CD14-positive monocyte (primary cell): ENCODE measurements at regions not wholly inside any gene's neighbourhood (a gene's known extent, or its start where the extent isn't known, plus 50 kb on each side); places are given as distances from the start of the nearest gene placed in this dataset.

ENCODE experiments used
- DNase-seq, 3 donors: peaks; one replicate each; pipeline ENCODE4 v3.0.0-alpha.2; 2011 to 2022
- H2AFZ ChIP-seq: 2 replicates; pipeline ENCODE4 v1.6.0; 2012; ENCODE audit warnings: mild to moderate bottlenecking, low read depth, low read length, inconsistent platforms; ENCODE audit not compliant: insufficient read depth, poor library complexity, severe bottlenecking
- H3K27ac ChIP-seq, 2 donors: 1 replicate in 1 of 2; 2 replicates in 1 of 2; pipeline ENCODE4 v1.5.1; 2012 to 2013; ENCODE audit warnings: low read length in 2 of 2, control low read depth in 1 of 2, inconsistent platforms in 1 of 2, low read depth in 1 of 2, mild to moderate bottlenecking in 1 of 2
- H3K27me3 ChIP-seq, 2 donors: one replicate each; pipeline versions ENCODE4 v1.6.0 to v1.6.1; 2011 to 2013; ENCODE audit warnings: low read length in 2 of 2; ENCODE audit not compliant: control insufficient read depth in 2 of 2, insufficient read depth in 2 of 2
- H3K36me3 ChIP-seq, 2 donors: replicated peaks in 1 of 2; 1 replicate in 1 of 2; 2 replicates in 1 of 2; pipeline versions ENCODE4 v1.5.1 to v1.6.1; 2012 to 2013; ENCODE audit warnings: low read length in 2 of 2, control low read depth in 1 of 2, inconsistent platforms in 1 of 2, mild to moderate bottlenecking in 1 of 2; ENCODE audit not compliant: insufficient read depth in 2 of 2, control insufficient read depth in 1 of 2
- H3K4me1 ChIP-seq, 2 donors: 1 replicate in 1 of 2; 2 replicates in 1 of 2; pipeline versions ENCODE4 v1.5.1 to v1.6.1; 2012 to 2013; ENCODE audit warnings: low read length in 2 of 2, control low read depth in 1 of 2, inconsistent platforms in 1 of 2, mild to moderate bottlenecking in 1 of 2, moderate library complexity in 1 of 2; ENCODE audit not compliant: insufficient read depth in 2 of 2, control insufficient read depth in 1 of 2
- H3K4me2 ChIP-seq: replicated peaks from 2 replicates; pipeline ENCODE3; 2012; ENCODE audit warnings: low read length, moderate library complexity, mild to moderate bottlenecking; ENCODE audit not compliant: poor library complexity, severe bottlenecking; ENCODE audit errors: extremely low read depth
- H3K4me3 ChIP-seq, 3 experiments: fragments of 200-600 bp in 1 of 3; sonication (generic) in 1 of 3; replicated peaks in 1 of 3; 1 replicate in 2 of 3; 2 replicates in 1 of 3; pipeline ENCODE4 v1.5.1; 2011 to 2013; ENCODE audit warnings: low read length in 3 of 3, mild to moderate bottlenecking in 3 of 3, control low read depth in 2 of 3, low read depth in 2 of 3, inconsistent platforms in 1 of 3, moderate library complexity in 1 of 3
- H3K79me2 ChIP-seq: 2 replicates; pipeline ENCODE4 v1.6.0; 2012; ENCODE audit warnings: mild to moderate bottlenecking, control low read depth, inconsistent platforms, low read length, moderate library complexity; ENCODE audit not compliant: insufficient read depth
- H3K9ac ChIP-seq: 2 replicates; pipeline ENCODE4 v1.6.0; 2017; ENCODE audit warnings: low read length, mild to moderate bottlenecking; ENCODE audit not compliant: insufficient read depth, poor library complexity, severe bottlenecking
- H3K9me3 ChIP-seq, 2 donors: replicated peaks in 1 of 2; 1 replicate in 1 of 2; 2 replicates in 1 of 2; pipeline versions ENCODE4 v1.5.1 to v1.6.1; 2012 to 2013; ENCODE audit warnings: low read length in 2 of 2, control low read depth in 1 of 2; ENCODE audit not compliant: control insufficient read depth in 1 of 2, insufficient read depth in 1 of 2
- H4K20me1 ChIP-seq: 2 replicates; pipeline ENCODE4 v1.6.0; 2012; ENCODE audit warnings: mild to moderate bottlenecking, low read length, control low read depth, moderate library complexity; ENCODE audit not compliant: insufficient read depth
- H3K27ac Mint-ChIP-seq, 7 donors: one replicate each; pipeline ENCODE4 v1.8.0; 2020; ENCODE audit warnings: mild to moderate bottlenecking in 7 of 7, mixed read lengths in 7 of 7, moderate library complexity in 6 of 7, inconsistent platforms in 2 of 7
- H3K27me3 Mint-ChIP-seq, 3 donors: one replicate each; pipeline ENCODE4 v1.8.0; 2021 to 2022; ENCODE audit warnings: low read depth in 3 of 3, mild to moderate bottlenecking in 3 of 3, mixed read lengths in 3 of 3, moderate library complexity in 3 of 3, inconsistent platforms in 1 of 3
- H3K36me3 Mint-ChIP-seq, 2 donors: one replicate each; pipeline ENCODE4 v1.8.0; 2020; ENCODE audit warnings: mixed read lengths in 2 of 2, inconsistent platforms in 1 of 2, mild to moderate bottlenecking in 1 of 2
- H3K4me1 Mint-ChIP-seq: one replicate; pipeline ENCODE4 v1.8.0; 2020; ENCODE audit warnings: mild to moderate bottlenecking, mixed read lengths
- H3K4me3 Mint-ChIP-seq, 2 donors: one replicate each; pipeline ENCODE4 v1.8.0; 2020; ENCODE audit warnings: mild to moderate bottlenecking in 2 of 2, mixed read lengths in 2 of 2, moderate library complexity in 1 of 2
- H3K9me3 Mint-ChIP-seq, 7 donors: one replicate each; pipeline ENCODE4 v1.8.0; 2020 to 2022; ENCODE audit warnings: mixed read lengths in 7 of 7, mild to moderate bottlenecking in 6 of 7, moderate library complexity in 6 of 7, inconsistent platforms in 2 of 7
- WGBS: methylation state at CpG from one replicate; pipeline ENCODE4 v1.1.5; 2013; ENCODE audit warnings: missing lambda C conversion rate; ENCODE audit not compliant: insufficient coverage; 5-methylcytosine and 5-hydroxymethylcytosine counted together
- intact Hi-C, 2 donors: fragments of 100-400 bp; cut with micrococcal nuclease; formaldehyde crosslinking; loops; one replicate each; pipeline versions ENCODE4 v1.15.0 to v1.15.1; 2023
- TF ChIP-seq, protein P1 (sequence below): fragments of 200-600 bp; IDR thresholded peaks from one replicate; pipeline ENCODE4 v1.8.0; 2022; ENCODE audit warnings: antibody characterized with exemption, mild to moderate bottlenecking

DNA sequence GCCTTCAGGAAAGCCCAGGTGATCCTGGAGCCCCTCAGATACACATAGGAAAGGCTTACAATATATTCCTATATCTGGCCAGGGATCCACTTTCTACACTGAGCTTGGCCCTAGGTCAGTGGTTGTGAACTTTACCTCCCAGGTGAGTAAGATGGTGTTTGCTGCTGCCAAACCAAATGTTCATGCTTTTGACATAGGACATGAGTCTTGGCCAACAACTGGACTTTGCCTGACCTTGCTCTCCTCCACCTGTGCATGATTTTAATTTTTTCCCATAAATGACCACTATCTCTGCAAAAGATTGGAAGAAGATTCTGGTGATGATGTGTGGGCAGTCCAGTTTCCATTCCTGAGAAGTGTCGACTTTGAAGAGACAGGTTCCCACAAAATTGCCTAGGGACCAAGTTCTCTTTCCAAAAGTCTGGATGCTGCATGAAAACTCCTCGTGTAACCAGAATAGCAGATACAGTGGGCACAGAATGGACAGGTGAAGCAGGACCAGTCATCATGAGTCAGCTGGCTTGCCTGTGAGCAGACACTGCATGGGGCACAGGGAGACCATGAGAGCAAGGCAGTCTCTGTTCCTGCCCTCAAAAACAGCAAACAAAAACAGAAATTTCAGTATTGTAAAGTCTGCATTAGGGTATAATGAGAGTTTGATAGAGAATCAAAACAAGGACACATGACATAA, 226.4 kb upstream of the MON1B start:
- H3K36me3 Mint-ChIP-seq, result no peaks in the 10 kb centered on the region
- TF ChIP-seq, protein P1, sequence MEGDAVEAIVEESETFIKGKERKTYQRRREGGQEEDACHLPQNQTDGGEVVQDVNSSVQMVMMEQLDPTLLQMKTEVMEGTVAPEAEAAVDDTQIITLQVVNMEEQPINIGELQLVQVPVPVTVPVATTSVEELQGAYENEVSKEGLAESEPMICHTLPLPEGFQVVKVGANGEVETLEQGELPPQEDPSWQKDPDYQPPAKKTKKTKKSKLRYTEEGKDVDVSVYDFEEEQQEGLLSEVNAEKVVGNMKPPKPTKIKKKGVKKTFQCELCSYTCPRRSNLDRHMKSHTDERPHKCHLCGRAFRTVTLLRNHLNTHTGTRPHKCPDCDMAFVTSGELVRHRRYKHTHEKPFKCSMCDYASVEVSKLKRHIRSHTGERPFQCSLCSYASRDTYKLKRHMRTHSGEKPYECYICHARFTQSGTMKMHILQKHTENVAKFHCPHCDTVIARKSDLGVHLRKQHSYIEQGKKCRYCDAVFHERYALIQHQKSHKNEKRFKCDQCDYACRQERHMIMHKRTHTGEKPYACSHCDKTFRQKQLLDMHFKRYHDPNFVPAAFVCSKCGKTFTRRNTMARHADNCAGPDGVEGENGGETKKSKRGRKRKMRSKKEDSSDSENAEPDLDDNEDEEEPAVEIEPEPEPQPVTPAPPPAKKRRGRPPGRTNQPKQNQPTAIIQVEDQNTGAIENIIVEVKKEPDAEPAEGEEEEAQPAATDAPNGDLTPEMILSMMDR, result no peak
- H3K27me3 Mint-ChIP-seq, result peaks cover 0 to 1% (median 0%) of the 10 kb centered on the region in 3 donors
- no peaks in the 10 kb centered on the region for H3K4me1 Mint-ChIP-seq
- H3K4me3 ChIP-seq, result no peak overlapping the region
- no peak for DNase-seq
- no peaks in the 10 kb centered on the region for H4K20me1 ChIP-seq
- H3K27ac ChIP-seq, result no peak overlapping the region
- whole genome bisulfite sequencing, result 79% methylated on average over 2 of the region's 2 CpGs
- H3K4me1 ChIP-seq, result no peaks in the 10 kb centered on the region
- H3K9me3 Mint-ChIP-seq, result peaks cover 2 to 6% (median 4%) of the 10 kb centered on the region in 7 donors
- H3K4me3 Mint-ChIP-seq, result no peak overlapping the region
- H3K27ac Mint-ChIP-seq, result no peak overlapping the region
- no peaks in the 10 kb centered on the region for H3K27me3 ChIP-seq
- no peaks in the 10 kb centered on the region for H3K36me3 ChIP-seq
- intact Hi-C loops, result no loop called here
- no peak overlapping the region for H3K4me2 ChIP-seq
- H3K9me3 ChIP-seq, result peaks cover 0 to 4% of the 10 kb centered on the region in 2 donors
- H3K9ac ChIP-seq, result no peak overlapping the region
- no peaks in the 10 kb centered on the region for H3K79me2 ChIP-seq
- H2AFZ ChIP-seq, result no peak overlapping the region

DNA sequence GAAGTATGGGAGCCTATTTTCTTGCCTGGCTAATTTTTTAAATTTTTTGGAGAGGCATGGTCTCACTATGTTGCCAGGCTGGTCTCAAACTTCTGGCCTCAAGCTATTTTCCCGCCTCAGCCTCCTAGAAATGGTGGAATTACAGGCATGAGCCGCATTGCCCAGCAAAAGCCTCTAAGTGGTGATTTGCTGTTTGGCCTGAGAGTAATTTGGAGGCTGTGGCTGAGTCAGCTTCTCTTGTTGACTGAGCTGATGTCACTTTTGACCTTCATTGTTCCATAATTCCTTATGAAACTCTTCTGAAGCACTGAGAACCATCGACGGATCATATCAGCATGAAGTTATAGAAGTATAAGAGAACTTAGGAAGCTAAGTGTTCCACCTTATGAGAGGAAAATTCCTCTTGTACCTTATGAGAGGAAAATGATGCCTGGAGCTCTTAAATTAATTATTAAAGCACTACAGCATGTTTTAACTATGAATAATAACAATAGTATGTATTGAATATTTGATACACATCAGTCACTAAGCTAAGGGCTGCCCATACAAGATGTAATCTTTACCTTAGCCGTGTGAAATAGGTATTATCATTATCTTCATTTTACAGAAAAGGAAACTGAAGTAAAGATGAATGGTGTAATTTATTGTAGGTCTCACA, 220.8 kb upstream of the MON1B start:
- Histone ChIP-seq H3K27me3 (no peaks in the 10 kb centered on the region), H3K4me2 (no peak overlapping the region), H3K4me3 (no peak overlapping the region), H4K20me1 (no peaks in the 10 kb centered on the region), H2AFZ (no peak overlapping the region), H3K36me3 (no peaks in the 10 kb centered on the region), H3K4me1 (no peaks in the 10 kb centered on the region), H3K79me2 (no peaks in the 10 kb centered on the region), H3K9ac (no peak overlapping the region), H3K27ac (no peak overlapping the region), H3K9me3 (no peaks in the 10 kb centered on the region)
- TF ChIP-seq, protein P1, result no peak
- intact Hi-C loops, result no loop called here
- DNase-seq, result no peak
- WGBS, result no CpG with 5 or more reads among the region's 5 CpGs
- Mint-ChIP-seq H3K27ac (no peak overlapping the region), H3K4me3 (no peak overlapping the region), H3K36me3 (no peaks in the 10 kb centered on the region), H3K4me1 (no peaks in the 10 kb centered on the region), H3K27me3 (peaks cover 0 to 2% (median 0%) of the 10 kb centered on the region in 3 donors), H3K9me3 (peaks cover 0 to 5% (median 0%) of the 10 kb centered on the region in 7 donors)
